LNCAP (cell line): ENCODE measurements at regions not wholly inside any gene's neighbourhood (a gene's known extent, or its start where the extent isn't known, plus 50 kb on each side); places are given as distances from the start of the nearest gene placed in this dataset.

Source experiments
- TF ChIP-seq, protein P1 (sequence below): fragments of 450-650 bp; IDR thresholded peaks from 2 replicates; pipeline ENCODE4 v1.5.1; 2017; ENCODE audit warnings: mild to moderate bottlenecking

DNA sequence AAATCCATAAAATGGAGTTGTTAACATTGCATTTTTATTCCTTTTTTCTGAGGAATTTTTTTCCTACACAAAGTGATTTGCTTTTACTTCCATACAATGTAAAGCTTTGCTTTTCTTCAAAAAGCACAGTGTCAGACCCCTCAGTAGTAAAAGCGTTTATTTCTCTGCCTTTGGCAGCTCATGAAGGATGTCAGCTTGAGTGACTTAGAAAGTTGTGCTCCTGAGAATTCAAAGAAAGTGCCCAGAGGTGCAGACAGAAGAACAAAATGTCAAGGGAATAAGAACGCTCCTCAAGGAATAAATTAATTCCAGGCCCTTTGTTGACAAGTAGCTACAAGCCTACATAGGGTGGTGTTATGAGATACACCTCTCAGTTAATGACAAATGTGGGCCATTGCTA lies 369.3 kb upstream of the ADARB2 start:
- TF ChIP-seq, protein P1, sequence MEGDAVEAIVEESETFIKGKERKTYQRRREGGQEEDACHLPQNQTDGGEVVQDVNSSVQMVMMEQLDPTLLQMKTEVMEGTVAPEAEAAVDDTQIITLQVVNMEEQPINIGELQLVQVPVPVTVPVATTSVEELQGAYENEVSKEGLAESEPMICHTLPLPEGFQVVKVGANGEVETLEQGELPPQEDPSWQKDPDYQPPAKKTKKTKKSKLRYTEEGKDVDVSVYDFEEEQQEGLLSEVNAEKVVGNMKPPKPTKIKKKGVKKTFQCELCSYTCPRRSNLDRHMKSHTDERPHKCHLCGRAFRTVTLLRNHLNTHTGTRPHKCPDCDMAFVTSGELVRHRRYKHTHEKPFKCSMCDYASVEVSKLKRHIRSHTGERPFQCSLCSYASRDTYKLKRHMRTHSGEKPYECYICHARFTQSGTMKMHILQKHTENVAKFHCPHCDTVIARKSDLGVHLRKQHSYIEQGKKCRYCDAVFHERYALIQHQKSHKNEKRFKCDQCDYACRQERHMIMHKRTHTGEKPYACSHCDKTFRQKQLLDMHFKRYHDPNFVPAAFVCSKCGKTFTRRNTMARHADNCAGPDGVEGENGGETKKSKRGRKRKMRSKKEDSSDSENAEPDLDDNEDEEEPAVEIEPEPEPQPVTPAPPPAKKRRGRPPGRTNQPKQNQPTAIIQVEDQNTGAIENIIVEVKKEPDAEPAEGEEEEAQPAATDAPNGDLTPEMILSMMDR, result no peak

DNA sequence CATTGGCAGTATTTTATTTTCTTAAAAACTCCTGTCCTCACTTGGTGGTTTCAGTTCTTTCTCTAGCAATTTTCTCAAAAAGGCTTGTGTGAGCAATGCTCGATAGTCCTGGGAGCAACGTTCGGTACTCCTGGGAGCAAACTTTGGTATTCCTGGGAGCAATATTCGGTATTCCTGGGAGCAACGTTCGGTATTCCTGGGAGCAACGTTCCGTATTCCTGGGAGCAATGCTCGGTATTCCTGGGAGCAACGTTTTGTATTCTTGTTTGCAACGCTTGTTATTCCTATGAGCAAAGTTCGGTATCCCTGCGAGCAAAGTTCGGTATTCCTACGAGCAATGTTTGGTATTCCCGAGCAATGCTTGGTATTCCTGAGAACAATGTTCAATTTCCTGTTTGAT lies 362.0 kb upstream of the ADARB2 start:
- TF ChIP-seq, protein P1, result no peak

DNA sequence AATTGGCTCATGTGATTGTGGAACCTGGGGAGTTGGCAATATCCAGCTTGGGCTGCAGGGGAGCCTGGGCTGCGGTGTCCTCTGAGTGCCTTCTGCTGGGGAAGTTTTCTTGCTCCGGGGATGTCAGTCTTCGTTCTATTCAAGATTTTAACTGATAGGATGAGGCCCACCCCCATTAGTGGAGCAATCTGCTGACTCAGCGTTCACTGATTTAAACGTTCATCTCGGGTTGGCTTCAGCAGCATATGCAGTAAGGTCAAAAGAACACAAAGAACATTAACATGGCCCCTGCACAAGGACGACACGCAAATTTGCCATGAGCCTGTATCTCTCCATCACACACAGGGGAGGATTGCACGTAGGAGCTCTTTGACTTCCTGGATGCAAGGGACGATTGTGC lies 360.6 kb upstream of the ADARB2 start:
- TF ChIP-seq, protein P1, result no peak

DNA sequence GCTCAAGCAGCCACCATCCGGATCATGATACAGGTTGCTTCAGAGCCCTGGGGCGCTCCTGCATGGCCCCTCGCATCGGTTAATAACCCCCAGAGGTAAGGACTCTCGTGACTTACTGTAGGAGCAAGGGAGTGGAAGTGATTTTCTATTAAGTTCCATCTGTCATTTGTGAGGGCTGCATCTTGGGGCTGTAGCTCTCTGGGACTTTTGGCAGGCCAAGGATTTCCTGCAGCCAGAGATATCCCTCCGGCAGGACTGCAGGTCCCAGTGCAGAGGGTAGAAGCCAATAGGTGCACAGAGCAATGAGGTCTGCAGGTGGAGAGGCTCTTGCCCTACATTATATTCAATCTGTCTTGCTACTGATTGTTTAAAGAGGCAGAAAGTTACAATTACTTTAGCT lies 356.8 kb upstream of the ADARB2 start:
- TF ChIP-seq, protein P1, result no peak

DNA sequence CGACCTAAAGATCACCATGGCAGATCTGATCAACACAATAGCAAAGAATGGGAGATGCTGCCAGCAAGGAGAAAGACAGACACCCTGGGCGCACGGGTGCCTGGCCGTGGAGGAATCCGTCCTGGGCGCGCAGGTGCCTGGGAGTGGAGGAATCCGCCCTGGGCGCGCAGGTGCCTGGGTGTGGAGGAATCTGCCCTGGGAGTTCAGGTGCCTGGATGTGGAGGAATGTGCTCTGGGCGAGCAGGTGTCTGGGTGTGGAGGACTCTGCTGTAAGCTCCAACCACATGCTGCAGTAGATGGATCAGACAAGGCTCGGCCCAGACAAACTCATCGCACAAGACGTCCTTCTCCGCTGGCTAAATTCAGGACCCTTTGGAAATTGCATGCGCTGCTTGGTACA lies 346.3 kb upstream of the ADARB2 start:
- TF ChIP-seq, protein P1, result no peak

DNA sequence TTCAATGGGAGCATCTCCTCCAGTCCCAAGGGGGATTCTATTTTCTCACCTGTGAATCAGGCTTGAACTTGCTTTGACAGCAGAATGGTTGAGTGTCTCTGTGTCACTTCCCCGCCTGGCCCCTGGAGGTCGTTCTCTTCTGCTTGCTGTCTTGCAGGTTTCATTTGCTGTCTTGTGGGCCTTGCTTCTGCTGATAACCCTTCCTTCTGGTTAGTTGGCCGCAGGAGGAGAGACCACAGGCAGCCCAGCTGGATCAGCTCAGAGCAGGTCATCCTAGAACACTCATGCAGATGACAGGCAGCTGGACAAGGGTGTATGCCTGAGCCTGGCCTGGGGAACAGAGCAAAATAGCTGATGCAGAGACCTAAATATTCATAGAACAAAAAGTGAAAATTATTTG lies 344.2 kb upstream of the ADARB2 start:
- TF ChIP-seq, protein P1, result no peak

DNA sequence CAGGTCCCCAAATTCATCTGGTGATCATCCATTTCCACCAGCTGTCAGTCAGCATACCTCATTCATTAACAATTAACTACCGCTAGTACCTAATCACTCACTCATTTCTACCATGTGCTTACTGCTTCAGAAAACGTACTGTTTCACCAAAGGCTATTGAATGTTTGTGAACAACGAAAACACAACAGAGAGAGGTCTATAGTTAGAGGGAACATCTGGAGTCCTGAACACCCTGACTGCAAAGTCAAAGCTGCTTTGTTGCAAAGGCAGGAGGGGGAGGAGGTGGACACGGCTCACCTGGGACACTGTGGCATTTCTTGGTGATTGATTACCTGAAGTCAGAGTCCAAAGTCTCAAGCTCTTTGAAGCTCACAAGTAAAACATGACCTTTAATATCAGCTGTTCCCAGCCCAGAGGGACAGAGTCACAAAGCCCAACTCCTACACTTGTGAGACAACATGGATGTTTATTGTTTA lies 342.3 kb upstream of the ADARB2 start:
- TF ChIP-seq, protein P1, result no peak

DNA sequence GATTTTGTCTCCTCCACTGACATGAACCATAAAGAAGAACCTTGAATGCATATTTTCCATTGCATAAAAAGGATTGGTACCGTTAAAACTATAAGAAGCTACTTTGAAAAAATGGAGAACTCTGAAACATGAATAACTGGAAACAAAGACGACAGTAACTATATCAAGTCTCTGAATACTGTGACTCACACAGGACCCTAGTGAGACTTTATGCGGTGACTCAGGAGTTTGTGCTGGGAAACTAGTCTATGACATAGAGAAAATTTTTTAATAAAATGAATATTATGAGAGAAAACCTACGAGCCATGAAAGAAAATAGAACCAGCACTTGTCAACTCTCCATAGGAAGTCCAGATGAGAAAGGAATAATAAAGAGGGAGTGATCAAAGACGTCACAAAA lies 339.9 kb upstream of the ADARB2 start:
- TF ChIP-seq, protein P1, result no peak
